C4-2B (cell line): ENCODE measurements at regions not wholly inside any gene's neighbourhood (a gene's known extent, or its start where the extent isn't known, plus 50 kb on each side); places are given as distances from the start of the nearest gene placed in this dataset.

Experiments
- CTCF ChIP-seq: fragments of 450-650 bp; conservative IDR thresholded peaks from 2 replicates; pipeline ENCODE4 v1.5.1; 2017; ENCODE audit warnings: mild to moderate bottlenecking
- ZFX ChIP-seq: fragments of 450-650 bp; IDR thresholded peaks from 2 replicates; pipeline ENCODE4 v1.6.1; 2017

- TF ChIP-seq CTCF (no peak), ZFX (no peak)
Observed at GRCh38 chr4:14111730-14112181, 484.2 kb upstream of the BOD1L1 start.
